ENCODE measurements at regions not wholly inside any gene's neighbourhood (a gene's known extent, or its start where the extent isn't known, plus 50 kb on each side); places are given as distances from the start of the nearest gene placed in this dataset.

DNA sequence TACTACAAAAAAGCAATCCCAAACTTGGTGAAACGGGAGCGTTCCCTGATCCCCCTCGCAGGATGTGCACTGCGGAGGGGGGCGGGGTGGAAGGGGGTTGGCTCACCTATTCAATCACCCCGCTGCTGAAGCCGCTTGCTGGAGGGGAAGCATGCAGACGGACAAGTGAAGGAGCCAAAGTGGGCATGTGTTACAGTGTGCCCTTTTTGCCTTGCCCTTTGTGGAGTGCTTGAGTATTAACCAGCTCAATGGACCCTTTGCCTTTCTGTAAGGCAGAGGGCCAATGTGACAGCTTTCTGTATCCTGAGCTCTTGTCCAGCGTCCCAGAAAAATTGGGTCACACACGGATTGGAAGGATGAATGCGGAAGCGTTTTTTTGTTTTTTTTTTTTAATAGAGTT, 348.9 kb upstream of the NPSR1 start:
- no peak overlapping the region for H3K4me3 Mint-ChIP-seq
- H3K27ac Mint-ChIP-seq, result no peak overlapping the region
- peaks cover 15% of the 10 kb centered on the region for H3K9me3 Mint-ChIP-seq
- TF ChIP-seq, protein P1, sequence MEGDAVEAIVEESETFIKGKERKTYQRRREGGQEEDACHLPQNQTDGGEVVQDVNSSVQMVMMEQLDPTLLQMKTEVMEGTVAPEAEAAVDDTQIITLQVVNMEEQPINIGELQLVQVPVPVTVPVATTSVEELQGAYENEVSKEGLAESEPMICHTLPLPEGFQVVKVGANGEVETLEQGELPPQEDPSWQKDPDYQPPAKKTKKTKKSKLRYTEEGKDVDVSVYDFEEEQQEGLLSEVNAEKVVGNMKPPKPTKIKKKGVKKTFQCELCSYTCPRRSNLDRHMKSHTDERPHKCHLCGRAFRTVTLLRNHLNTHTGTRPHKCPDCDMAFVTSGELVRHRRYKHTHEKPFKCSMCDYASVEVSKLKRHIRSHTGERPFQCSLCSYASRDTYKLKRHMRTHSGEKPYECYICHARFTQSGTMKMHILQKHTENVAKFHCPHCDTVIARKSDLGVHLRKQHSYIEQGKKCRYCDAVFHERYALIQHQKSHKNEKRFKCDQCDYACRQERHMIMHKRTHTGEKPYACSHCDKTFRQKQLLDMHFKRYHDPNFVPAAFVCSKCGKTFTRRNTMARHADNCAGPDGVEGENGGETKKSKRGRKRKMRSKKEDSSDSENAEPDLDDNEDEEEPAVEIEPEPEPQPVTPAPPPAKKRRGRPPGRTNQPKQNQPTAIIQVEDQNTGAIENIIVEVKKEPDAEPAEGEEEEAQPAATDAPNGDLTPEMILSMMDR (IDR thresholded peaks at IDR 0.05; ENCODE audit: unreplicated experiment), result no peak
- no peak for DNase-seq (ENCODE audit: low spot score in 2 of 2, unreplicated experiment in 2 of 2)
- no peaks in the 10 kb centered on the region for H3K27me3 Mint-ChIP-seq (ENCODE audit: low read depth)
- no peaks in the 10 kb centered on the region for H3K4me1 Mint-ChIP-seq
- H3K36me3 Mint-ChIP-seq, result peaks cover 3% of the 10 kb centered on the region

DNA sequence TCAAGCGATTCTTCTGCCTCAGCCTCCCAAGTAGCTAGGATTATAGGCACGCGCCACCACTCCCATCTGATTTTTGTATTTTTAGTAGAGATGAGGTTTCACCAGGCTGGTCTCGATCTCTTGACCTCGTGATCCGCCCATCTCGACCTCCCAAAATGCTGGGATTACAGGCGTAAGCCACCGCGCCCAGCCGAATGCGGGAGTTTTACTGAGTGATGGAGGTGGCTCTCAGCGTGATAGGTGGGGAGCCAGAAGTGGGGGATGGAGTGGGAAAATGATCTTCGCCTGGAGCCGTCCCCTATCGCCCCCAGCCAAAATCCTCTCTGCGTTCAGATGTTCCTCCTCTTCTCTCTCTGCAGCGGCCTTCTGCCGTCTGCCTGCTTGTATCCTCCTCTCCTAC, 348.4 kb upstream of the NPSR1 start:
- Mint-ChIP-seq H3K27ac (no peak overlapping the region), H3K4me1 (no peaks in the 10 kb centered on the region), H3K9me3 (peaks cover 15% of the 10 kb centered on the region), H3K4me3 (no peak overlapping the region), H3K36me3 (peaks cover 3% of the 10 kb centered on the region), H3K27me3 (ENCODE audit: low read depth) (no peaks in the 10 kb centered on the region)
- no peak for DNase-seq (ENCODE audit: low spot score in 2 of 2, unreplicated experiment in 2 of 2)
- TF ChIP-seq, protein P1 (IDR thresholded peaks at IDR 0.05; ENCODE audit: unreplicated experiment), result no peak

DNA sequence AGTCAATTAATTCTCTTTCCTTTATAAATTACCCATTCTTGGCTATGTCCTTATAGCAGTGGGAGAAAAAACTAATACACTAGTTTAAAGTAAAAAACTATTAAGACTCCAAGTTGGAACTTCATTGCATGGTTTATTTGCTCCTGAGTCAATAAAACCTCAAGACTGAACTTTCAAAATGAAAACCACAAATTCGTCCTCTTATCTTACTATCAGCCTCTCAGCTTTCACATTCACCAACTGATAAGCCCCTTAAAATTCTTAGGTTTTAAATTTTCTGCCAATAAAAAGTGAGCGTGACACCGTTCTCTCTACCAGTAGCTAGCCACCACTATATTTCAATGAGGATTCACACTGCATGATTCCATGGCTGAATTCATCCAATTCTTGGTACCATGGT, 346.4 kb upstream of the NPSR1 start:
- Mint-ChIP-seq H3K4me1 (no peaks in the 10 kb centered on the region), H3K9me3 (peaks cover 15% of the 10 kb centered on the region), H3K4me3 (no peak overlapping the region), H3K27me3 (ENCODE audit: low read depth) (no peaks in the 10 kb centered on the region), H3K27ac (no peak overlapping the region), H3K36me3 (peaks cover 3% of the 10 kb centered on the region)
- TF ChIP-seq, protein P1 (IDR thresholded peaks at IDR 0.05; ENCODE audit: unreplicated experiment), result no peak
- DNase-seq (ENCODE audit: low spot score in 2 of 2, unreplicated experiment in 2 of 2), result no peak

DNA sequence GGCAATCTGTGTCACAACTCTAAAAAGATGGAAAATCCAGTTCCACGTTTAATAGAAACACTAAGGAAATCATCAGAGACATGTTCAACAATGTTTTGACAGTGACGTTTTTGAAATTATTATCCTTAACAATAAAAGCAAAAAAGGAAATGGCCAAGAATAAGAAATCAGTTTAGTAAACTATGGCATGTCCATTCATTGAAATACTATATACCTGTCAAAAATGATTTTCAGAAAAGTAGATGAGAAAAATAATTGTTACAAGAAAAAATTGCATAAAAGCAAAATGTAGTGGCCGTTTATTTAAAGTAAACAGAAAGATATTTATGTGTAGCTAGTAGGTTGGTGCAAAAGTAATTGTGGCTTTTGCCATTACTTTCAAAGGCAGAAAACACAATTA, 345.4 kb upstream of the NPSR1 start:
- peaks cover 3% of the 10 kb centered on the region for H3K36me3 Mint-ChIP-seq
- DNase-seq (ENCODE audit: low spot score in 2 of 2, unreplicated experiment in 2 of 2), result no peak
- H3K27ac Mint-ChIP-seq, result no peak overlapping the region

DNA sequence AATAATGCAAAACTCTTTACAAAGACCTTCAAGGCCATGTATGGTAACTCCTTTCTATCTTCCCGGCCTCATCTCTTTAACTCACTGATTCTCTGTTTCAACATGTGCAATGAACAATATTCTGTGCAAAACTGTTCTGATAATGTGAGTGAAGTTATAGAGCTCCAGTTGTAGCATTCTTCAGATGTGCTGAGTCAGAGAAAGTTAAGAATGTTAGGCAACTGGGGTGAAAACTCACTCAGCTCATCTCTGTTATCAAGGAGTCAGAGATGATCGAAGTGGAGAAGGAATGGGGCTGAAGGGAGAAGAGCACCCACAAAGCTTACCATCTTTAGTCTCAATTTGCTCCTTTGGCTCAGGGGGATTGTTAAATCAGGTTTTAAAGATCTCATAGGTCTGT, 344.7 kb upstream of the NPSR1 start:
- Mint-ChIP-seq H3K4me3 (no peak overlapping the region), H3K9me3 (peaks cover 15% of the 10 kb centered on the region), H3K36me3 (peaks cover 3% of the 10 kb centered on the region), H3K4me1 (no peaks in the 10 kb centered on the region), H3K27ac (no peak overlapping the region), H3K27me3 (ENCODE audit: low read depth) (no peaks in the 10 kb centered on the region)
- no peak for DNase-seq (ENCODE audit: low spot score in 2 of 2, unreplicated experiment in 2 of 2)
- TF ChIP-seq, protein P1 (IDR thresholded peaks at IDR 0.05; ENCODE audit: unreplicated experiment), result no peak

More for the DNA sequence above, 345.4 kb upstream of the NPSR1 start:
- H3K4me3 Mint-ChIP-seq, result no peak overlapping the region
- no peaks in the 10 kb centered on the region for H3K27me3 Mint-ChIP-seq (ENCODE audit: low read depth)
- TF ChIP-seq, protein P1 (IDR thresholded peaks at IDR 0.05; ENCODE audit: unreplicated experiment), result no peak
- peaks cover 15% of the 10 kb centered on the region for H3K9me3 Mint-ChIP-seq
- no peaks in the 10 kb centered on the region for H3K4me1 Mint-ChIP-seq

DNA sequence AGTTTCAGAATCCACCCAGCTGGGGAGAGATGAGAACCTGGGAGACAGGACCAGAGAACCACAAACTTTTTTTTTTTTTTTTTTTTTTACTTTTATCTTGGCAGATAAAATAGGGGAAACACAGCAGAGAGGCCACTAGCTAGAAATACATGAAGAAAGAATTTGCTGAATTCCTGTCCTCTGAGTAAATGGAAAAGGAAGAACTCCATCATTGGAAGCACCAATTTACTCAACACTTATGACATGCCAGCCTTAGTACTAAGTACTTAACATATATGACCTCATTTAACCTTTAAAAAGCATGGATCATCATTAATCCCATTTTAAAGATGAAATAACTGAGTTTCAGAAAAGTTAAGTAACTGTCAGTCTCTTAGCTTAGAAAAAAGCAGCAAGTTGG, 343.0 kb upstream of the NPSR1 start:
- peaks cover 15% of the 10 kb centered on the region for H3K9me3 Mint-ChIP-seq
- no peaks in the 10 kb centered on the region for H3K27me3 Mint-ChIP-seq (ENCODE audit: low read depth)
- no peak overlapping the region for H3K27ac Mint-ChIP-seq
- no peak for DNase-seq (ENCODE audit: low spot score in 2 of 2, unreplicated experiment in 2 of 2)
- H3K4me3 Mint-ChIP-seq, result no peak overlapping the region
- peaks cover 3% of the 10 kb centered on the region for H3K36me3 Mint-ChIP-seq
- TF ChIP-seq, protein P1 (IDR thresholded peaks at IDR 0.05; ENCODE audit: unreplicated experiment), result no peak
- no peaks in the 10 kb centered on the region for H3K4me1 Mint-ChIP-seq

Data from mesothelial cell of epicardium (in vitro differentiated cells).